HepG2 (cell line): ENCODE measurements at regions not wholly inside any gene's neighbourhood (a gene's known extent, or its start where the extent isn't known, plus 50 kb on each side); places are given as distances from the start of the nearest gene placed in this dataset.
A peak's percentile ranks its signal among the peaks of the same experiment; 100 is the strongest.

Experiments
- ATAC-seq: fragments of 200-7000 bp; cut with Tn5 transposase; 3 replicates; pipeline ENCODE4 v1.9.1; 2020; ENCODE audit warnings: mild to moderate bottlenecking, moderate library complexity
- BruUV-seq: library from RNA; stranded (reverse); fragments of 400-500 nt; replicated peaks from 2 replicates; lab custom pipeline; 2021; lab: Mats Ljungman, UMichigan
- CTCF ChIA-PET: fragments of 300-600 bp; formaldehyde crosslinking; extraction: SDS; loops from one replicate; lab custom pipeline; 2021; ENCODE audit warnings: low total read pairs, inconsistent platforms, low intra/inter-chr PET ratio; lab: Yijun Ruan, JAX
- POLR2A ChIA-PET: fragments of 350-600 bp; sonication (Branson Sonifier 250); formaldehyde crosslinking; loops from one replicate; lab custom pipeline; 2020; ENCODE audit warnings: antibody characterized with exemption, inconsistent platforms; lab: Yijun Ruan, JAX
- DNase-seq: peaks from one replicate; pipeline ENCODE4 v3.0.0-alpha.2; 2015; ENCODE audit warnings: low spot score
- FAIRE-seq: peaks from 3 replicates; lab custom pipeline; 2011; peaks lifted over from hg19 to GRCh38; lab: Jason Lieb, UNC
- H2AFZ ChIP-seq: one replicate; pipeline ENCODE4 v1.6.1; 2011; ENCODE audit warnings: low read length, inconsistent platforms
- H3K27ac ChIP-seq: fragments of 300-600 bp; 3 replicates; pipeline ENCODE4 v1.8.0; 2011; ENCODE audit warnings: mixed run types, mild to moderate bottlenecking, mixed read lengths, low read length, inconsistent platforms; ENCODE audit not compliant: insufficient read depth; ENCODE audit errors: extremely low read length
- H3K27me3 ChIP-seq, 2 experiments: fragments of 200-600 bp in 1 of 2; 2 replicates in 1 of 2; 3 replicates in 1 of 2; pipeline versions ENCODE4 v1.6.0 to v1.8.0; 2011; ENCODE audit warnings: low read length in 2 of 2, mild to moderate bottlenecking in 2 of 2, moderate library complexity in 2 of 2, inconsistent platforms in 1 of 2; ENCODE audit not compliant: insufficient read depth in 2 of 2, control insufficient read depth in 1 of 2
- H3K36me3 ChIP-seq, 2 experiments: fragments of 200-600 bp in 1 of 2; replicated peaks in 1 of 2; 2 replicates in 1 of 2; 3 replicates in 1 of 2; pipeline versions ENCODE4 v1.5.1 to v1.8.0; 2011; ENCODE audit warnings: low read length in 2 of 2, inconsistent platforms in 1 of 2; ENCODE audit not compliant: insufficient read depth in 2 of 2, control insufficient read depth in 1 of 2
- H3K4me1 ChIP-seq: 2 replicates; pipeline ENCODE4 v1.5.1; 2012; ENCODE audit warnings: low read length, inconsistent platforms; ENCODE audit not compliant: insufficient read depth
- H3K4me2 ChIP-seq: 2 replicates; pipeline ENCODE4 v1.6.0; 2011; ENCODE audit warnings: low read depth, low read length, inconsistent platforms
- H3K4me3 ChIP-seq, 3 experiments: fragments of 200-600 bp in 1 of 3; sonication (generic), shearing (Covaris generic) in 1 of 3; replicated peaks in 1 of 3; 2 replicates each; pipeline ENCODE4 v1.5.1; 2011 to 2016; ENCODE audit warnings: low read length in 3 of 3, inconsistent platforms in 2 of 3, low read depth in 2 of 3, mild to moderate bottlenecking in 2 of 3, control low read depth in 1 of 3, mixed read lengths in 1 of 3; ENCODE audit not compliant: insufficient read depth in 1 of 3
- H3K79me2 ChIP-seq: one replicate; pipeline ENCODE4 v1.6.1; 2011; ENCODE audit warnings: low read length, inconsistent platforms; ENCODE audit not compliant: insufficient read depth
- H3K9ac ChIP-seq: 2 replicates; pipeline ENCODE4 v1.6.0; 2011; ENCODE audit warnings: mild to moderate bottlenecking, low read depth, low read length, inconsistent platforms; ENCODE audit not compliant: insufficient read depth
- H3K9me3 ChIP-seq: 2 replicates; pipeline ENCODE4 v1.5.1; 2012; ENCODE audit warnings: mild to moderate bottlenecking, low read length
- H4K20me1 ChIP-seq: 2 replicates; pipeline ENCODE4 v1.6.0; 2011; ENCODE audit warnings: inconsistent platforms, mild to moderate bottlenecking, low read length, moderate library complexity; ENCODE audit not compliant: insufficient read depth
- RAD21 ChIP-seq: fragments of 450-650 bp; formaldehyde crosslinking; IDR thresholded peaks from 2 replicates; pipeline ENCODE4 v1.5.0; 2020; ENCODE audit warnings: mild to moderate bottlenecking
- RAD51 ChIP-seq: fragments of 450-650 bp; IDR thresholded peaks from 2 replicates; pipeline ENCODE4 v1.6.1; 2016; ENCODE audit warnings: borderline replicate concordance
- RFXAP ChIP-seq: sonication (generic); formaldehyde crosslinking; IDR thresholded peaks from 2 replicates; pipeline ENCODE4 v1.4.0; 2020; ENCODE audit warnings: missing genetic modification reagents, borderline replicate concordance
- USF2 ChIP-seq, 2 experiments: sonication (generic) in 1 of 2; formaldehyde crosslinking in 1 of 2; IDR thresholded peaks; 2 replicates each; pipeline versions ENCODE4 v1.5.1 to v1.6.1; 2011 to 2020; ENCODE audit warnings: borderline replicate concordance in 1 of 2, low read depth in 1 of 2, low read length in 1 of 2, mild to moderate bottlenecking in 1 of 2, missing genetic modification reagents in 1 of 2, moderate library complexity in 1 of 2
- WGBS: methylation state at CpG from one replicate; pipeline ENCODE4 v1.1.6; 2017; ENCODE audit warnings: low lambda C conversion rate; 5-methylcytosine and 5-hydroxymethylcytosine counted together
- in situ Hi-C: cut with HindIII; loops from 2 replicates; pipeline ENCODE4 v1.10.0; 2017; ENCODE audit warnings: low pct_unique_long_range_greater_than_20kb; ENCODE audit not compliant: extremely low pct_ligation_motif_present
- intact Hi-C: fragments of 100-400 bp; cut with micrococcal nuclease; formaldehyde crosslinking; loops from one replicate; pipeline ENCODE4 v1.10.0; 2022; ENCODE audit not compliant: unreplicated experiment
- TF ChIP-seq, protein P1 (sequence below): sonication (generic); formaldehyde crosslinking; IDR thresholded peaks from 2 replicates; pipeline ENCODE4 v1.8.0; 2022; ENCODE audit warnings: mild to moderate bottlenecking, missing genetic modification reagents, moderate library complexity
- TF ChIP-seq, protein P2 (sequence below): sonication (generic); formaldehyde crosslinking; IDR thresholded peaks from 2 replicates; pipeline ENCODE4 v1.8.0; 2022; ENCODE audit warnings: missing genetic modification reagents, mild to moderate bottlenecking, inconsistent platforms, borderline replicate concordance

DNA sequence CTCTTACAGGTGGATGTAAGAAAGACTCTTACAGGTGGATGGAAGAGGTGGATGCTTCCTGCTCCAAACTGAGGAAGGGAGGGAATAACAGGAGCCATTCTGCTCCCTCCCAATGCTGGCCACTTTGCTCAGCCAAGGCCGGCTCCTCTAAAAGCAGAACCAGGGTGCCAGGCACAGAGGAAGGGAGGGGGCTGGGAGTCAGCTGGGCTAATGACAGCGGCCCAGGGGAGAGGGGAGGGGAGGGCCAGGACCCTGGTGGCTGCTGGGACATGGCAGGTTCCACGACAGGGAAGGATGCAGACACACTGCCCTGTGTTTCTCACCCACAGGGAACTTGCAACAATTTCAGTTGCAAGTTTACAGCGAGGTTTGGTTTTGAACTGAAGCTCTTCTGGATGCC is 173.4 kb downstream of the ANAPC1 start (continued):
- TF ChIP-seq, protein P1, sequence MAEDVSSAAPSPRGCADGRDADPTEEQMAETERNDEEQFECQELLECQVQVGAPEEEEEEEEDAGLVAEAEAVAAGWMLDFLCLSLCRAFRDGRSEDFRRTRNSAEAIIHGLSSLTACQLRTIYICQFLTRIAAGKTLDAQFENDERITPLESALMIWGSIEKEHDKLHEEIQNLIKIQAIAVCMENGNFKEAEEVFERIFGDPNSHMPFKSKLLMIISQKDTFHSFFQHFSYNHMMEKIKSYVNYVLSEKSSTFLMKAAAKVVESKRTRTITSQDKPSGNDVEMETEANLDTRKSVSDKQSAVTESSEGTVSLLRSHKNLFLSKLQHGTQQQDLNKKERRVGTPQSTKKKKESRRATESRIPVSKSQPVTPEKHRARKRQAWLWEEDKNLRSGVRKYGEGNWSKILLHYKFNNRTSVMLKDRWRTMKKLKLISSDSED (CRISPR knock-in tag) = no peak
- TF ChIP-seq, protein P2, sequence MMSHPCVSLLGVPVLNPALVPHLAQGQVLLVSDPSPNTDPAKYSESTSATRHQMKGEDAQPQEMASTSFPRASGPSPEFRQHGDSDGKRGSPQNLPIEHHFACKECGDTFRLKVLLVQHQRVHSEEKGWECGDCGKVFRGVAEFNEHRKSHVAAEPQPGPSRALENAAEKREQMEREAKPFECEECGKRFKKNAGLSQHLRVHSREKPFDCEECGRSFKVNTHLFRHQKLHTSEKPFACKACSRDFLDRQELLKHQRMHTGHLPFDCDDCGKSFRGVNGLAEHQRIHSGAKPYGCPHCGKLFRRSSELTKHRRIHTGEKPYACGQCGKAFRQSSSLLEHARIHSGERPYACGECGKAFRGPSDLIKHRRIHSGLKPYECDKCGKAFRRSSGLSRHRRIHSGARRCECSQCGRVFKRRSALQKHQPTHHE = no peak
- TF ChIP-seq RFXAP (CRISPR knock-in tag) = no peak

- H3K9ac ChIP-seq = no peak overlapping the region
- H2AFZ ChIP-seq = no peak overlapping the region
- FAIRE-seq = no peak
- no peak overlapping the region for H3K4me3 ChIP-seq
- no peaks in the 10 kb centered on the region for H3K36me3 ChIP-seq
- intact Hi-C loops (no loop called here), in situ Hi-C loops (no loop called here)
- H3K4me2 ChIP-seq = no peak overlapping the region
- H3K79me2 ChIP-seq = no peaks in the 10 kb centered on the region
- H3K27me3 ChIP-seq = peaks cover 0 to 4% of the 10 kb centered on the region in 2 experiments; a peak in 3 of 5 replicates
- H3K4me1 ChIP-seq = no peaks in the 10 kb centered on the region
- 45% methylated on average over 4 of the region's 4 CpGs for WGBS
- ATAC-seq = no peak
- no peak overlapping the region for H3K27ac ChIP-seq
- peaks cover 10% of the 10 kb centered on the region; the same call in 1 of the 2 replicates for H3K9me3 ChIP-seq
- POLR2A ChIA-PET = no interaction called here
- no TSS peak for BruUV-seq
- CTCF ChIA-PET = no interaction called here
- TF ChIP-seq RAD21 (CRISPR knock-in tag) (no peak), RAD51 (peak; percentile 83), USF2 (IDR thresholded peaks at IDR 0.05; ENCODE audit: low read depth, low read length) (peak; percentile 81), USF2 (CRISPR knock-in tag; IDR thresholded peaks at IDR 0.05; ENCODE audit: borderline replicate concordance) (no peak)
- H4K20me1 ChIP-seq = no peaks in the 10 kb centered on the region
- no peak for DNase-seq
Observed at GRCh38 chr2:111711270-111711669, 172.7 kb downstream of the ANAPC1 start.
